OCI-LY7 (cell line): ENCODE measurements at regions not wholly inside any gene's neighbourhood (a gene's known extent, or its start where the extent isn't known, plus 50 kb on each side); places are given as distances from the start of the nearest gene placed in this dataset.

Experiments used
- BruUV-seq: library from RNA; stranded (reverse); fragments of 400-500 nt; replicated peaks from 2 replicates; lab custom pipeline; 2021; lab: Mats Ljungman, UMichigan
- CTCF ChIA-PET: fragments of 300-600 bp; sonication (Branson Sonifier 250); formaldehyde crosslinking; loops from one replicate; lab custom pipeline; 2022; ENCODE audit warnings: antibody characterized with exemption; ENCODE audit not compliant: unreplicated experiment; lab: Charles Lee
- POLR2A ChIA-PET: fragments of 300-600 bp; sonication (Branson Sonifier 250); formaldehyde crosslinking; loops from one replicate; lab custom pipeline; 2022; ENCODE audit warnings: antibody characterized with exemption; lab: Charles Lee
- DNase-seq: peaks from one replicate; pipeline ENCODE4 v3.0.0-alpha.2; 2015; ENCODE audit warnings: low spot score
- H2AFZ ChIP-seq: fragments of 200-600 bp; sonication (generic), shearing (Covaris generic); 2 replicates; pipeline ENCODE4 v1.6.1; 2014; ENCODE audit warnings: mild to moderate bottlenecking, antibody characterized with exemption, low read length, moderate library complexity
- H3K27ac ChIP-seq: fragments of 200-600 bp; sonication (generic); 2 replicates; pipeline ENCODE4 v1.5.1; 2014; ENCODE audit warnings: mixed run types, low read depth, mild to moderate bottlenecking, moderate library complexity, low read length, inconsistent platforms; ENCODE audit not compliant: poor library complexity, severe bottlenecking
- H3K36me3 ChIP-seq: fragments of 200-600 bp; sonication (generic); 2 replicates; pipeline ENCODE4 v1.6.1; 2014; ENCODE audit warnings: mild to moderate bottlenecking, antibody characterized with exemption, low read length, moderate library complexity, mixed read lengths; ENCODE audit not compliant: insufficient read depth
- H3K4me1 ChIP-seq: fragments of 200-600 bp; sonication (generic); 2 replicates; pipeline ENCODE4 v1.5.1; 2014; ENCODE audit warnings: mild to moderate bottlenecking, low read length; ENCODE audit not compliant: insufficient read depth, poor library complexity, severe bottlenecking
- H3K4me2 ChIP-seq: fragments of 200-600 bp; sonication (generic); 2 replicates; pipeline ENCODE4 v1.6.1; 2014; ENCODE audit warnings: mild to moderate bottlenecking, low read length
- H3K4me3 ChIP-seq: fragments of 200-600 bp; sonication (generic); 2 replicates; pipeline ENCODE4 v1.5.1; 2014; ENCODE audit warnings: mild to moderate bottlenecking, low read depth, low read length; ENCODE audit not compliant: poor library complexity, severe bottlenecking
- H3K79me2 ChIP-seq: fragments of 200-600 bp; sonication (generic); 2 replicates; pipeline ENCODE4 v1.6.1; 2016; ENCODE audit warnings: low read depth, mild to moderate bottlenecking, low read length, moderate library complexity, mixed read lengths; ENCODE audit not compliant: insufficient read depth
- H3K9me2 ChIP-seq: fragments of 200-600 bp; sonication (generic); 2 replicates; pipeline ENCODE4 v1.6.1; 2016; ENCODE audit warnings: mild to moderate bottlenecking, low read length, mixed read lengths; ENCODE audit not compliant: insufficient read depth
- H3K9me3 ChIP-seq: fragments of 200-600 bp; sonication (generic); 2 replicates; pipeline ENCODE4 v1.6.1; 2014; ENCODE audit warnings: mild to moderate bottlenecking, mixed run types, low read length, mixed read lengths
- H4K20me1 ChIP-seq: fragments of 200-600 bp; sonication (generic); 2 replicates; pipeline ENCODE4 v1.6.1; 2014; ENCODE audit warnings: mild to moderate bottlenecking, antibody characterized with exemption, low read length, moderate library complexity, mixed read lengths; ENCODE audit not compliant: insufficient read depth
- CTCF ChIP-seq: fragments of 200-600 bp; sonication (generic); conservative IDR thresholded peaks from 2 replicates; pipeline ENCODE4 v1.5.1; 2014; ENCODE audit warnings: mild to moderate bottlenecking, antibody characterized with exemption, low read length, moderate library complexity, mixed read lengths
- EZH2phosphoT487 ChIP-seq: fragments of 200-600 bp; sonication (generic); IDR thresholded peaks from 2 replicates; pipeline ENCODE4 v1.6.1; 2018; ENCODE audit warnings: low read depth, borderline replicate concordance, mild to moderate bottlenecking, mixed run types, antibody characterized with exemption, low read length, moderate library complexity, mixed read lengths
- intact Hi-C: fragments of 100-400 bp; cut with micrococcal nuclease; formaldehyde crosslinking; loops from one replicate; pipeline ENCODE4 v1.10.0; 2022; ENCODE audit not compliant: unreplicated experiment

- Histone ChIP-seq H2AFZ (no peak overlapping the region), H3K27ac (no peak overlapping the region), H3K9me3 (no peaks in the 10 kb centered on the region), H3K4me3 (no peak overlapping the region), H3K79me2 (no peaks in the 10 kb centered on the region), H3K36me3 (no peaks in the 10 kb centered on the region), H3K9me2 (no peaks in the 10 kb centered on the region), H3K4me2 (no peak overlapping the region), H4K20me1 (no peaks in the 10 kb centered on the region), H3K4me1 (no peaks in the 10 kb centered on the region)
- DNase-seq = no peak
- POLR2A ChIA-PET = no interaction called here
- TF ChIP-seq EZH2phosphoT487 (no peak), CTCF (no peak)
- no TSS peak for BruUV-seq
- intact Hi-C loops = no loop called here
- CTCF ChIA-PET = no interaction called here
These were observed 329.4 kb upstream of the RORA start for GRCh38 chr15:61558172-61559136.

GRCh38 chr15:61556037-61556648 lies 327.0 kb upstream of the RORA start:
- Histone ChIP-seq H4K20me1 (no peaks in the 10 kb centered on the region), H2AFZ (no peak overlapping the region), H3K4me2 (no peak overlapping the region), H3K4me1 (no peaks in the 10 kb centered on the region), H3K27ac (no peak overlapping the region), H3K4me3 (no peak overlapping the region), H3K36me3 (no peaks in the 10 kb centered on the region), H3K79me2 (no peaks in the 10 kb centered on the region), H3K9me3 (no peaks in the 10 kb centered on the region), H3K9me2 (no peaks in the 10 kb centered on the region)
- TF ChIP-seq EZH2phosphoT487 = no peak
- no peak for TF ChIP-seq CTCF
- POLR2A ChIA-PET = no interaction called here
- intact Hi-C loops = no loop called here
- CTCF ChIA-PET = no interaction called here
- BruUV-seq = no TSS peak
- DNase-seq = no peak

- no peaks in the 10 kb centered on the region for H3K36me3 ChIP-seq
- no peak for TF ChIP-seq CTCF
- TF ChIP-seq EZH2phosphoT487 = no peak
- H3K9me3 ChIP-seq = no peaks in the 10 kb centered on the region
- no peak overlapping the region for H3K4me2 ChIP-seq
- no peak for DNase-seq
- no peaks in the 10 kb centered on the region for H3K9me2 ChIP-seq
- ChIA-PET POLR2A (no interaction called here), CTCF (no interaction called here)
- H3K4me1 ChIP-seq = no peaks in the 10 kb centered on the region
- H3K27ac ChIP-seq = no peak overlapping the region
- H4K20me1 ChIP-seq = no peaks in the 10 kb centered on the region
- no TSS peak for BruUV-seq
- intact Hi-C loops = no loop called here
- no peak overlapping the region for H3K4me3 ChIP-seq
- no peaks in the 10 kb centered on the region for H3K79me2 ChIP-seq
- H2AFZ ChIP-seq = no peak overlapping the region
These were observed 320.6 kb upstream of the RORA start for GRCh38 chr15:61549727-61550126.
